GM12864 (cell line): ENCODE measurements at regions not wholly inside any gene's neighbourhood (a gene's known extent, or its start where the extent isn't known, plus 50 kb on each side); places are given as distances from the start of the nearest gene placed in this dataset.

ENCODE experiments used
- DNase-seq: peaks from one replicate; pipeline ENCODE4 v3.0.0-alpha.2; 2011; ENCODE audit warnings: low read depth
- H3K4me3 ChIP-seq: 2 replicates; pipeline ENCODE4 v1.5.1; 2011; ENCODE audit warnings: mild to moderate bottlenecking, low read depth, low read length, control low read depth
- CTCF ChIP-seq: IDR thresholded peaks from 2 replicates; pipeline ENCODE4 v1.5.1; 2011; ENCODE audit warnings: low read depth, mild to moderate bottlenecking, moderate library complexity, low read length, control low read depth, inconsistent platforms; ENCODE audit errors: missing control alignments

GRCh38 chr10:78194050-78194449 is 160.4 kb downstream of the RPS24 start:
- TF ChIP-seq CTCF = no peak
- no peak for DNase-seq
- no peak overlapping the region for H3K4me3 ChIP-seq

GRCh38 chr10:78194539-78195402 is 161.1 kb downstream of the RPS24 start:
- H3K4me3 ChIP-seq = no peak overlapping the region
- no peak for DNase-seq
- no peak for TF ChIP-seq CTCF

DNA sequence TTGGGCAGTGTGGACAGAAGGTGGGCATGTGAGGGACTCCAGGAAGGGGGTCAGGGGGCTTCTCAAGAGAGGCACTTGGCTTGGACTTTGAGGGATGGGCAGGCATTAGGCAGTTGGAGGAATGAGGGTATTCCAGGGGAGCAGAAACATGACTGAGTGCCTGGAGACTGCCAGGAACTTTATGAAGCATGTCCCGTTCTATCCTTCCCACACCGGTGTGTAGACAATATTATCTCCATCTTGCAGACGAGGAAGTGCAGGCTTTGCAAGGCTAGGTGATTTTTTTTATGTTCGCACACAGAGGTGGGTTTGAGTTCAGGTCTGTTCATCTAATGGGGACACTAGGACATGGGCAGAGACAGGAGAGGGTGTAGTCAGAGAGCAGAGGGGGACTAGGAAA is 162.7 kb downstream of the RPS24 start:
- no peak for DNase-seq
- no peak overlapping the region for H3K4me3 ChIP-seq
- no peak for TF ChIP-seq CTCF

GRCh38 chr10:78196964-78197363 is 163.3 kb downstream of the RPS24 start:
- no peak for DNase-seq
- TF ChIP-seq CTCF = no peak

GRCh38 chr10:78197628-78198272 is 164.1 kb downstream of the RPS24 start:
- TF ChIP-seq CTCF = no peak
- no peak overlapping the region for H3K4me3 ChIP-seq
- DNase-seq = no peak

More at GRCh38 chr10:78196964-78197363, 163.3 kb downstream of the RPS24 start:
- H3K4me3 ChIP-seq = no peak overlapping the region

GRCh38 chr10:78199005-78199725 is 165.5 kb downstream of the RPS24 start:
- H3K4me3 ChIP-seq = no peak overlapping the region
- TF ChIP-seq CTCF = no peak
- DNase-seq = no peak
